GM10266 (cell line): ENCODE measurements at regions not wholly inside any gene's neighbourhood (a gene's known extent, or its start where the extent isn't known, plus 50 kb on each side); places are given as distances from the start of the nearest gene placed in this dataset.

Experiments used
- DNase-seq: peaks from one replicate; pipeline ENCODE4 v3.0.0; 2012; ENCODE audit errors: extremely low spot score
- CTCF ChIP-seq: IDR thresholded peaks from 2 replicates; pipeline ENCODE4 v1.5.1; 2012; ENCODE audit warnings: mild to moderate bottlenecking, low read depth; ENCODE audit not compliant: control insufficient read depth, insufficient read depth; ENCODE audit errors: missing control alignments

- no peak for DNase-seq
- no peak for TF ChIP-seq CTCF
Observed at GRCh38 chr21:16156841-16157489, 427.2 kb downstream of the USP25 start.

GRCh38 chr21:16159213-16159970 is 429.6 kb downstream of the USP25 start:
- DNase-seq = no peak
- no peak for TF ChIP-seq CTCF

GRCh38 chr21:16159971-16160350 is 430.2 kb downstream of the USP25 start:
- TF ChIP-seq CTCF = no peak
- no peak for DNase-seq

GRCh38 chr21:16162953-16163352 is 433.2 kb downstream of the USP25 start:
- TF ChIP-seq CTCF = no peak
- no peak for DNase-seq

GRCh38 chr21:16169102-16169511 is 439.3 kb downstream of the USP25 start:
- DNase-seq = no peak
- TF ChIP-seq CTCF = no peak

GRCh38 chr21:16169779-16170178 is 440.0 kb downstream of the USP25 start:
- DNase-seq = no peak
- TF ChIP-seq CTCF = no peak

- DNase-seq = no peak
- TF ChIP-seq CTCF = no peak
Observed at GRCh38 chr21:16176570-16176969, 446.8 kb downstream of the USP25 start.
